Activated CD4-positive, alpha-beta T cell treated with anti-CD3 and anti-CD28 coated beads for 48 hours (primary cell): ENCODE measurements at regions not wholly inside any gene's neighbourhood (a gene's known extent, or its start where the extent isn't known, plus 50 kb on each side); places are given as distances from the start of the nearest gene placed in this dataset.

ENCODE experiments used
- DNase-seq: peaks from one replicate; pipeline ENCODE4 v3.0.0-alpha.2; 2020

DNA sequence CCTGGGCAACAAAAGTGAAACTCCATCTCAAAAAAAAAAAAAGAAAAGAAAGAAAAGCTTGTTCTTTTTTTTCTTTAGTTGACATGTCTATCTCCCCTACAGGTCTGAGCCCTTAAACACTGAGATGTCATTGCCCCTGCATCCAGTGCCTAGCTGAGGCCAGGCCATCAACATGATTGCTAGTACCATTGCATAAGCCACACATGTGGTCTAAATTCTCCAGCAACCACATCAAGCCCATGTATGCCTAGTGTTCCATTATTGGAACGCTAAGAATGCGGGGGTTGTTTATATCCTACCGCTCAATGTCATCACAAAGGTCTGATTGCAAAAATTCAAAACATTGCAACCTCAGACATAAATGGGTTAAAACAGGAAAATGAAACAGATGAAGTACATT, 62.7 kb downstream of the NPTX2 start:
- no peak for DNase-seq

DNA sequence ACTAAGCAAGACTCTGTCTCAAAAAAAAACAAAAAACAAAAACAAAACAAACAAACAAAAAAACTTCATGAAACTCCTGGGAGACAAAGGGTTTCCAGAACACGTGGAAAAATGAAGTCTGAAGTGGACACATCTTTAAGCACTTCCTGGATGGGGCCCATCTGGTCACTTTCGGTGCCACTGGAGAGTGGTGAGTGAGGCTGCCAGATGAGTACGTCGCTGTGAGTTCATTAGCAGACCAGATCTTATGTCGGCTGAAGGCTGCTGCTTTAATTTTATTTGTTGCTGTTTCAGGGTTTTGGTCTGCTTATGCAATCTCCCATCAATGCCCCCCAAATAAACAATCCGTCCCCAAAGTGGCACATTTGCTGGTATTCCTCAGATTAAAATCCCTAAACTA, 64.4 kb downstream of the NPTX2 start:
- DNase-seq, result no peak

DNA sequence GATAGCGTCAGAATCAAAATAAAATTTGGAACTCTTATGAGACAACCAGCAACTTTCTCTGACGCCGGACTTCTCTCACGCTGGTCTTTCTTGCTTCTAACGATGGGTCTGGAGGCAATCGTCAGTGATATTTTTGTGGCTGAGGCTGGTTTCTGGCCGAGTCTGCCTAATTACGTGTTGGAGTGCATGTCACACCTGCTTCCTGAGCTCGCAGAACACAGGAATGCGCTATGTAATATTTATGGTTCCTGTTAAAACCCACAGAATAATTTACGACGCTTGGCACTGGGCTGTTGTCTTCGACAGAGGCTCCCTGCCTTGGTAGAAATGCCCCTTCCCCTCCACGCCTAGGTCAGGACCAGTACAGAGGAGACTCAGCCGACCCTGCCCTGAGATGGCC, 64.9 kb downstream of the NPTX2 start:
- DNase-seq, result no peak

DNA sequence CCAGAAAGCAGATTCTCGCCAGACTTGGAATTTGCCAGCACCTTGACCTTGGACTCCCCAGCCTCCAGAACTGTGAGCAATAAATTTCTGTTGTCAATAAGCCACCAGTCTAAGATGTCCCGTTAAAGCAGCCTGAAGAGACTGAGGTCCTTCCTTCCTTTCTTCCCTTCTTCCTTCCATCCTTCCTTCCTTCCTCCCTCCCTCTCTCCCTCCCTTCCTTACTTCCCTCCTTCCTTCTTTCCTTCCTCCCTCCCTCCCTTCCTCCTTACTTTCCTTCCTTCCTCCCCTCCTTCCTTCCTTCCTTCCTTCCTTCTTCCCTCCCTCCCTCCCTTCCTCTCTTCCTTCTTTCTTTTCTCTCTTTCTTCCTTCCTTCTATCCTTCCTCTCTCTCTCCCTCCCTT, 66.4 kb downstream of the NPTX2 start:
- no peak for DNase-seq

DNA sequence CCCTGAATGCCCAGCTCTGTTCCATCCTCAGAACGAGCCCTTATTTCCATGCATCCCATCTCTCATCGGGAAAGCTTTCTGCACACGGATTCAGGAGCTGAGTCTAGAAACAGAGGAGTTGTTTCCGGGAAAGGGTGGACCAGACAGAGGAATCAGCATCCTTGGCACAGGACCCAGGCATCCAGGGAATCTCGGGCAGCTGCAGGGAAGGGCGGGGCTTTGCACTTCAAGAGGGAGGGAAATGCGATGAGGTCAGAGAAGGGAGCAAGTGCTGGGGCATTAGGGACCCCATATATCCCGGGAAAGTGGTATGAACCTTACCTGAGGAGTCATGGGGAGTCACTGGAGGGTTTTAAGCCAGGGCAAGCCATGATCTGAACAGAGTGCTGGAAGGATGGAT, 68.5 kb downstream of the NPTX2 start:
- no peak for DNase-seq

DNA sequence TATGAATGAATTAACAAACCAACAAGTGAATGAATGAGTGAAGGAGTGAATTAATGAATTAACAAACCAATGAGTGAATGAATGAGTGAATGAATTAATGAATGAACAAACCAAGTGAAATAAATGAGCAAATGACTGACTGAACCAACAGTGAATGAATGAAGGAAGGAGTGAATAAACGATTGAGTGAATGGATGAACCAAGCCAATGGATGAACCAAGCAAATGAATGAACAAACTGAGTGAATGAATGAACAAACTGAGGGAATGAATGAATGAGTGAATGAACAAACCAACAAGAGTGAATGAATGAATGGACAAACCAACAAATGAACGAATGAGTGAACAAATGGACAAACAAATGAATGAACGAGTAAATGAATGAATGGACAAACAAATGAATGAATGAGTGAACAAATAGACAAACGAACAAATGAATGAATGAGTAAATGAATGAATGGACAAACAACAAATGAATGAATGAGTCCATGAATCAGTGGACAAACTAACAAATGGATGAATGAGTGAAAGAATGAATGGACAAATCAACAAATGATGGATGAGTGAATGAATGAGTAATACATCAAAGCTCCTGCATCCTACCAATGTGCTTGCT, 69.5 kb downstream of the NPTX2 start:
- no peak for DNase-seq

DNA sequence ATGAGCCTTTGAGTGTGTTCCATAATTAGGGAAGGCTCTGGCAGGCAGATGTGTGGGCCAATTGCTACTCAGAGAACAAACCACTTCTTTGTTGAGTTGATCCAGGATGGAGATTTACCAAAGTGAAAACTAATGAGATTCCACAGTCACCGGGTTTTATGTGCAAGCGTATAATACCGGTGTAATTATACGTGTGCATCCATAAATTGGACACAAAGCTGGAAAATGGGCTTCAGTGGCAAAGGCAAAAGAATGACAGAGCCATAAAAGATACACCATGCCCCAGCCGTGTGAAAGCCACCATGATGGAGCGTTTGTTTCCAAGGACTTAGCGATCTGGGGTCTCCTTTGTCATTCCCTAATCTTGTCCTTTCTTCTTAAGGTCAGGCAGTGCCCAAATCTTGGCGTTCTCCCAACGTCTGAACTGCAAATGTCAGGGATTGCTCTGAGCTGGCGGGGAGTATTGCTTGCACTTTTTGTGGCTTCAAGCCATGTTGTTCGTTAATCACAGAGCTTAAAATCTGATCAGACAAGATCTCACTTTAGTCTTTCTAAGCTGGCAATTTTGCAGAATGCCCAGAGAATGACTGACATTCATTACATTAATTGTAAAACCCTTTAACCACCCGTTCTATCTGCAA, 70.1 kb downstream of the NPTX2 start:
- DNase-seq, result no peak

DNA sequence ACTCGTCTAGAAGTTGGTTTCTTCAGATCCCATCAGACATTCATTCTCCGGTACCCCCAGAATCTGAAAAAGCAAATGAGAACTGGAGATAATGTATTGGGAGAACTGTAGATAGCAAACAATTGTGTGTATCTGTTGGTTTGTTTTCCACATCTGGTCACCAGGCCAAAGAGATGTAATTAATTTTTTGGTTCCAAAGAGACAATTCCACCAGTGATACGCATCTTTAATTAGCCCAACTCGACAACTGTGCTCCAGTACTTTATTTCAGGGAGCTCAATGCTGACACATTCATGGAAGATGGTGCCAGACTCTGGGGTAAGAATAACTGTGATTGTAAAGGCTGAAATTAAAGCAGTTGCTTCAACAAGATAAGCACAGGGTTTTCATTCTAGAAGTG, 74.5 kb downstream of the NPTX2 start:
- DNase-seq, result no peak

DNA sequence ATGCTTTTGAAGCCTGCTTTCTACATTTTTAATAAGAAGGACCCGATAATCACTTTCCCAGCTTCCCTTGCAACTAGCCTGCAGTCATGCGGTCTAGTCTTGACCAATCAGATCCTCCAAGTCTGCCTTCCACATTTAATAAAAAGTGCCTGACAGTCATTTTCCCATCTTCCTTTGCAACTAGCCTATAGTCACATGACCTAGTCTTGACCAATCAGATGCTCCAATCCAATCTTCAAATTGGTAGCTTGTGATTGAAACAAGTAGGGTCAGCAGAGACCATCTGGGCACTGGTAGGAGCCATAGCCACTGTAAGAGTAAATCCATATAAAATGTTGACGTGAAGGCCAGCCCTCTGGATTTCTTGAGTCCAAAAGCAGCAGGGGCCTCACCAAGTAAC, 80.0 kb downstream of the NPTX2 start:
- no peak for DNase-seq

DNA sequence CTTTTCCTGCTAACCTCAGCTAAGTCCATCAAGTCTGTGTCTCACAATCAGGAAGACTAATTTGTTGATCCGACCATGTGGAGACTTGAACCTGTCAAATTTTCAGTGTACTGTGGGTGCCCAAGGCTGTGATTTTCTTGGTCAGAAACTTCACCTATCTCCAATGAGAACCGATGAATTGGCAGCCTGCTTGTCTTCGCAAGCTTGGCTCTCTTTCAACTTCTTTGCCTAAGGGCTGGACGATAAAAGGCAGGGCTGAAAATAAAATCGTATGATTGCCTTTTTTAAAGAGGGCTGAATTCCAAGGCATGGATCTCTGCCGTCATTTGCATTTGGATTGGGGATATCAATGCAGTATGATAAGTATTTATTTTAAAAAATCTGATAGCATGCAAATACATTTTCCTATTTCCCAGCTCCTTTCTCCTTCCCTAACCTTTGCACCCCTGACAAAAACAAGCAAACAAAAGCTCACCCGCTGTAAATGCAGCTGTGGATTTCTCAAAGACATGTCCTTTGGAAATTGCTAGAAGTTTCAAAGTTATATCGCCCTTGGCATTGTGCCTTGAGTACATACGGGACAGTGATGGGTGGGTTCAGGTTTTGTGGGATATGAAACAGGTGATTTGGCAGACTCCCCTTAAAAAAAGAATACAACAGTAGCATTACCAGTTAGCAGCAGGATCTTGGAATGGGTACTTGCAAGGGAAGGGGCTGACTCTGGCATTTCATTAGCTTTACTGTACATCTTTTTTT, 80.6 kb downstream of the NPTX2 start:
- no peak for DNase-seq

DNA sequence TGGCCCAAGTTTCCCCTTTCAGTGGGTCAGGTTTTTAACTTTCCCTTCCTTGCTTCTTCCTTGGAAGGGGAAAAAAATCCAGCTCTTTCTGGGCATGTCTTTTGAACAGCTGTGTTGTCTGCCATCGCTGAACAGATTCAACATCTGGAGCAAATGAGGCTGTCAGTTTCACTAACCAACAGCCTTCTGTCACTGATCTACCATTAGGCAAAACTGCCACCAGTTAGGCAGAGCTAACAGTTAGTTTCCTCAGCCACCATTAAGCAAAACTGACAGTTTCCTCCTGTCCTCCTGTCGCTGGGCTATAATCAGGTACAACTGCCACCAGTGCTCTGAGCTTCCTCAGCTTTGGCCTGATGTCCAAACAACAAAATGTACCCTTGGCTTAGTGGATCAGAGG, 81.9 kb downstream of the NPTX2 start:
- DNase-seq, result no peak

DNA sequence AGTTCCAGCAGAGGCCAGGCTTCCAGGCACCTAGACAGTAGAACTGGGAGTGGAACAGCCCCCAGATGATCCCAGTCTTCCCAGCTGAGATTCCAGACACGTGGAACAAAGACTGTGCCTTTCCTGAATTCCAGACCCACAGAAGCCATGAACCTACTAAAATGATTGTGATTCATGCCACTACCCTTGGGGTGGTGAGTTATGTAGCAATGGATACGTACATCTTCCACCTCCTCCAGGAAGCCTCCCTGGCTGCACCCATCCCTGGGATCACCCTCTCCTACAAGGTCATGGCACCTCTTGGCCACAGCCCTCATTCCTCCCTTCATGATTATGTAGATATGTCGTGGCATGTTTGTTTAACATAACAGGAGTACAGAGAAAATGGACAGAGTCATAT, 83.4 kb downstream of the NPTX2 start:
- no peak for DNase-seq

DNA sequence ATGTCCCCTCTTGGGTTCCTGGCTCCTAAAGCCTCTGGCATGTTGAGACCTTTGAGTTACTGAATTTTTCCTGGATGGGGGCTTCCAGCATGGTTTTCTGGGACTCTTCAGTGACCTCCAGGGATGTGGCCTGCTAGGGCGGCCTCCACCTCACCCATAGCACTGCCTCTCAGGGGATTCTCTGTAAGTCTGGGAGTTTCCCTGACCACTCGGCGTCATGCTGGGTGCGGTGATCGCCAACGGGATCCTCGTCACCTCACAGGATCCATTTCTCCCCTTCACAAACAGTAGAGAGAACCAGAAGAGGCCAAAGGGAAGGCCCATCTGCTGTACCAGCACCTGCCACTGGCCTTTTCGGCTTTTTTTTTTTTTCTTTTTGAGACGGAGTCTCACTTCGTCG, 84.3 kb downstream of the NPTX2 start:
- no peak for DNase-seq

DNA sequence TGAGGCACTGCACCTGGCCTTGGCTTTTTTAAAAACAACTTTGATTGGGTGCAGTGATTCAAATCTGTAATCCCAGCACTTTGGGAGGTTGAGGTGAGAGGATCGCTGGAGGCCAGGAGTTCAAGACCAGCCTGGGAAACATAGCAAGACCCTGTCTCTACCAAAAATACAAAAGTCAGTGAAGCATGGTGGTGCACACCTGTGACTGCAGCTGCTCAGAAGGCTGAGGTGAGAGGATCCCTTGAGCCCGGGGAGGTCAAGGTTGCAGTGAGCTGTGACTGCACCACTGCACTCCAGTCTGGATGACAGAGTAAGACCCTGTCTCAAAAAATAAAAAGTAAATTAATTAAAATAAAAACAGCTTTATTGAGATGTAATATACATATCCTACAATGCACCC, 84.9 kb downstream of the NPTX2 start:
- DNase-seq, result no peak

DNA sequence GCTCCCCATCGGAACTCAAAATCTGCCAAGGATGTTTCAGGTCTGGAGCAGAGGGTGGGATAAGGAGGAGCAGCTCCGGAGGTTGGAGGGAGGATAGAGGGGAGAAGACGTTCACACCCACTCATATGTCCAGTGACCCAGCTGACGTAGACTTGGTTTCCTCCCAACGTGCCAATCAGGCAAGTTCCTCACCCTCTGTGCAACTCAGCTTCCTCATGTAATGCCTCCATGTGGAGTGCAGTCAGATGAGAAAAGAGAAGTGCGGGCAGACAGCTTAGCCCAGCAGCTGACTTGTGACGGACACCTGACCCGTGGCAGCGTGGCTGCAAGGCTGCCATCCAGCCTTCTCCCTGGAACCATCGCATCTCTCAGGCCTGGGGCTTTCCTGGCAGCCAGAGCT, 86.8 kb downstream of the NPTX2 start:
- no peak for DNase-seq

DNA sequence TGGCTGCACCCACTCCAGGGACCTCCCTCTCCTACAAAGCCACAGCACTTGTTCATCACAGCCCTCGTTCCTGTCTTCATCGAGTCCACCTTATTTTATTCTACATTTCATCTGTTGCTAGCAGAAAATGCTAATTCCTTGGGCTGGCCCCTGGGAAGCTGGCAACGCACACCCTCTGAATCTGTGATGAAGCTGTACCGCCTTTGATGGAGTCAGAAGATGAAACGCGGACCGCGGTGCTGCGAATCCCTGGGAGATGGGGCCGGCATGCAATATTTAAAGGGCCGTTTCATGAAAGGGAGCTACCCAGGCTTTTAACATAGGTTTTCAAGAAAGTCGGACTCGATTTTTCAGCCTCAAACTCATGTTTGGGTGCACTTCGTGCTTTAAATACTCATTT, 88.5 kb downstream of the NPTX2 start:
- DNase-seq, result no peak

DNA sequence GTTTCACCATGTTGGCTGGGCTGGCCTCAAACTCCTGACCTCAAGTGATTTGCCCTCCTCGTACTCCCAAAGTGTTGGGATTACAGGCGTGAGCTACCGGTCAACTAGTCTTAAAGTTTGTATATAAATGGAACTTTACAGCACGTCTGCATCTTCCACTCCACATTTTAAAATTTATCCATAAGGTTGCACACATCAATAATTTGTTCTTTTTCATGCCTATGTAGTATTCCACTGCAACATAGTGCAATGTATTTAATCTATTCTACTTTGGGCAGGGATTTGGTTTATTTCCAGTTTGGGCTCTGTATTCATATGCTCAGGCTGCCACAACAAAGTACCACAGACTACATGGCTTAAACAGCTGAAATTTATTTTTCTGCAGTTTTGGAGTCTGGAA, 90.0 kb downstream of the NPTX2 start:
- no peak for DNase-seq

DNA sequence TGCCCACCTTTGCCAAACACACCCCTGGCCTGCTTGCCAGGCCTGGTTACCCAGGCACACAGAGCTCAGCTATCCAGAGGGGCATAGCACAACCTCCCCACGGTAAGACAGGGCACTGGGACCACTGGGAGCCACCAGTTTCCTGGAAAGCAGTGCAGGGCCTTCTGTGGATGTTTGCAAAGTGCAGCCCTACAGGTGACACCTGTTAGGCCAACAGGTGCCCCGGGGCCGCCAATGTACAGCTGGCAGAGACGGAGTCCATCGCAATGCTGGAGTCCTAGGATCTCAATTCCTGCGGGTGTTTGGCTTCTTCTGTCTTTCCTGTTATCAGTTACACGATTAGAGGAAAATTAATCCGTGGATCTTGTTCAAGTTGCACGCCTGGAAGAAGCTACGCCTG, 94.9 kb downstream of the NPTX2 start:
- no peak for DNase-seq

DNA sequence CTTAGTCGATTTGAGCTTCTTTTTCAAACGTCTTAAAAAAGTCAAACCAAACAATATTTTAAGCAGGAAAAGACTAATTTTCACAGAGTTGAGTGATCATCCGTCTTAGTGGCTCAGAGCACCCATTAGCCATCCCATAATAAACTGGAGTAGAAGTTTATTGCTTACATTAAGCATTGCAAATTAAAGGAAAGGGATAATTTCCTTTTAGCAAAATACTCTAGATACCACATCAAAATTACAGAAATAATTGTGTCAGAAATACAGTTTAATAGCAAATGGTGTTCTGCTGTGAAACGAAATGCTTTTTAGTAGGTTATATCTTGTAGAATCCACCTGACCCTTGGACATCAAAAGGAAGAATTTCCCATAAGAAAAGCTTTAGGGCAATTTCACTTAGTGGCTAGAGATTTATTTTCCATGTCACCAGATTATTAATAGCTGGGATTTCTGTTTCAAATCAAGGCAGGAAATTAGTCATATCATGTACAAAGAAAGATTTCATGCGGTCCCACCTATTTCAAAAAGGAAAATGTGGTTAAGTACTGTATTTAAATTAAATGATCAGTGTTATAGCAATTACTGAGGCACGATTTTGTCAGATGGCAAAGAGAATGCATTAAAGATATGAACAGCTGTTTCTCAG, 96.2 kb downstream of the NPTX2 start:
- DNase-seq, result no peak

DNA sequence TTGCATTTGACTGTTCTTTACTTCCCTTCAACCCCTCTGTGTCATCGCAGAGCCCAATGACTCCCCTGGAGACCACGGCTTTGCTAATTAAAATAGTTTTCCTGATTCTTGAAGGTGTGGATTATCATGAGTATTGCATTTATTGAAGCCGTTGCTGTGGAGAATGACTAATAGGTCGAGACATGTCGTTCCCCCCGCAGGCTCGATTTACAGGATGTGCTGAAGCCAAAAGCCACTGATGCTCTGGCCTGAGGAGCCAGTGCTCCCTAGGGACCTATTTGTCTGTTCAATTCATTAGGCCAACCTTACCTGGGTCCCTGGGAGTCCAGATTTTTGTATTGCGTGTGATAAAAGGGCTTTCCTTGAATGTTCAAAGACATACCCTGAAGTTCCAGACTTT, 102.3 kb downstream of the NPTX2 start:
- no peak for DNase-seq

DNA sequence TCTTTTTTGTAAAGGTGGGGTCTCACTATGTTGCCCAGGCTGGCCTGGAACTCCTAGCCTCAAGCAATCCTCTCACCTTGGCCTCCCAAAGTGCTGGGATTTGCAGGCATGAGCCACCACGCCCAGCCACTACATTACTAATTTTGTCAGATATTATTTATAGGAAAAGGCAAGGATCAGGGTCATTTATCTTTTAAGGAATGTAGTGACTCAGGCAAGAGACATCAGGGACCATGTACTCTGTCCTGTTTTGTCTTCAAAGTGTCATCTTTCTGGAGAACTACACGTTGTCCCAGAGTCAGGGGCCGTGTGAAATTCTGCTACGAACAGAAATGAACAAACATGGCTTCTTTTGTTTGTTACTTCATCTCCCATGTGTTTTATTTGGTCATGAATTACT, 105.3 kb downstream of the NPTX2 start:
- DNase-seq, result no peak

DNA sequence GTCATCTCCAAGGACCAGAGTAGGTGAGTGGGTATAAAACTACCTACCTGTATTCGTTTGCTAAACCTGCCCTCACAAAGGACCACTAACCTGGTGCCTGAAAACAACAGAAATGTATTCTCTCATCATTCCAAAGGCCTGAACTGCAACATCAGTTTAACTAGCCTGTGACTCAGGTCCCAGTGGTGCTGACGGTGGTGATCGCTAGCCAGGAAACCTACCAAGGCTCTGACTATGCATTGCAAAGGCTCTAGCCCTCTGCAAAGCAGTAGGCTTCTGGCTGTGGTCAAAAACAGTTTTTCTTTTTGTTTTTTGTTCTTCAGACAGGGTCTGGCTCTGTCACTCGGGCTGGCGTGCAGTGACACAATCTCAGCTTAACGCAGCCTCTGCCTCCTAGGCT, 107.5 kb downstream of the NPTX2 start:
- no peak for DNase-seq

DNA sequence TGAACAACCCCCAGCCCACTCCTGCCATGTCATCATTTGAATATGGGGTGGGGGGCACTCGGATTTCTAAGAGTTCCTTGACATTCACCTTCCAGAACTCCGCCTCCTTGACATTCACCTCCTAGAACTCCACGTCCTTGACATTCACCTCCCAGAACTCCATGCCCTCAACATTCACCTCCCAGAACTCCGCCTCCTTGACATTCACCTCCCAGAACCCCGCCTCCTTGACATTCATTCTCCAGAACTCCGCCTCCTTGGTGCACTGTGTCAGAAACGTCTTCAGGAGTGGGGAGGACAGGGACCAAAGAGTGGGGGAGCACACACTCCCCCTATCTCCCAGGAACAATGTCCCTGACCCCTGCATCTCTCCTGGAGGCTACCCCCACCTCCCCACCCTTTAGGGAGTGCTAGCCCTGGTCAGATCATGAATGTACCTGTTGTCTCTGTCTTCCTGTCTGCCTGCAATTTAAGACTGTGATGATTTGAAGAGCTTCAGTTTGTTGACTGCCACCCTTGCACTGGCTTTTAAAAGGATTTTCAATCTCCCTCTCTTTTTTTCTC, 110.1 kb downstream of the NPTX2 start:
- DNase-seq, result no peak

DNA sequence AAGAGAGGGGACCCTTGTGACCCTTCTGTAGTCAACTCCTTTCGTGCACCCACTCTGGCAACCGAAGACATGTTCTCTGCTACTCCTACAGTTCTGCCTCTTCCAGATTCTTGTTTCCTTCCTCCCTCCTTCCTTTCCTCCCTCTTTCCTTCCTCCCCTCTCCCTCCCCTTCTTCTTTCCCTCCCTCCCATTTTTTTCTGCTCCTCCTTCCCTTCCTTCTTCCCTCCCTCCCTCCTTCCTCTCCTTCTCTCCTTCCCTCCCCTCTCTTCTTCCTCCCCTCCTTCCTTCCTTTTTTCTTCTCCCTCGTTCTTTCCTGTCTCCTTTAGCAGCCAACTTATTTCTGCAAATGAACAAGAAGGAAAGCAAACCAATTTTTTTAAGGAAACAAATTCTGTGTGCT, 111.5 kb downstream of the NPTX2 start:
- DNase-seq, result no peak
